Lower leg skin (tissue), 3 donors: ENCODE measurements at regions not wholly inside any gene's neighbourhood (a gene's known extent, or its start where the extent isn't known, plus 50 kb on each side); places are given as distances from the start of the nearest gene placed in this dataset.

Experiments used
- POLR2A ChIP-seq, 2 donors: fragments of 450-650 bp; IDR thresholded peaks; one replicate each; pipeline ENCODE4 v1.6.1; 2016 to 2017; ENCODE audit warnings: antibody characterized with exemption in 2 of 2, mild to moderate bottlenecking in 1 of 2, moderate library complexity in 1 of 2
- TF ChIP-seq, protein P1 (sequence below), 3 donors: fragments of 450-650 bp; IDR thresholded peaks; one replicate each; pipeline ENCODE4 v1.5.1; 2016; ENCODE audit warnings: antibody characterized with exemption in 3 of 3, mild to moderate bottlenecking in 3 of 3, moderate library complexity in 2 of 3

DNA sequence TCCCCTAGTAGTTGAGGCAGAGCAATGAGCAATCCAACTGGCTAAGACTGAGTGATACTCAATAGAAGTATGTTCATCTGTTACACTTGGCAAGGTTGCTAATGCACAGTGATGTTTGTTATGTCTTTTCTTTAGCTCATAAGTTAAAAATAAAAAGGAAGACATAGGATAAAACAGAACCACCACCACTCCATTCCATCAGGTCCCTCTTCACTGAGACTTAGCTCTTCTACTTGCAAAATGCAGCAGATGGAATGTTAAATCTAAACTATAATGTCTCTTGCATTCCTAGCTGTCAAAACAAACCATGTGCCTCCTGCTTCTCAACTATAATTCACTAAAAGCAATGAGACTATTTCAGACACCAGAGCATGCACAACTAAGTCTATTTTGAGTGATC, 265.6 kb upstream of the UBE2E2 start:
- TF ChIP-seq, protein P1, sequence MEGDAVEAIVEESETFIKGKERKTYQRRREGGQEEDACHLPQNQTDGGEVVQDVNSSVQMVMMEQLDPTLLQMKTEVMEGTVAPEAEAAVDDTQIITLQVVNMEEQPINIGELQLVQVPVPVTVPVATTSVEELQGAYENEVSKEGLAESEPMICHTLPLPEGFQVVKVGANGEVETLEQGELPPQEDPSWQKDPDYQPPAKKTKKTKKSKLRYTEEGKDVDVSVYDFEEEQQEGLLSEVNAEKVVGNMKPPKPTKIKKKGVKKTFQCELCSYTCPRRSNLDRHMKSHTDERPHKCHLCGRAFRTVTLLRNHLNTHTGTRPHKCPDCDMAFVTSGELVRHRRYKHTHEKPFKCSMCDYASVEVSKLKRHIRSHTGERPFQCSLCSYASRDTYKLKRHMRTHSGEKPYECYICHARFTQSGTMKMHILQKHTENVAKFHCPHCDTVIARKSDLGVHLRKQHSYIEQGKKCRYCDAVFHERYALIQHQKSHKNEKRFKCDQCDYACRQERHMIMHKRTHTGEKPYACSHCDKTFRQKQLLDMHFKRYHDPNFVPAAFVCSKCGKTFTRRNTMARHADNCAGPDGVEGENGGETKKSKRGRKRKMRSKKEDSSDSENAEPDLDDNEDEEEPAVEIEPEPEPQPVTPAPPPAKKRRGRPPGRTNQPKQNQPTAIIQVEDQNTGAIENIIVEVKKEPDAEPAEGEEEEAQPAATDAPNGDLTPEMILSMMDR (IDR thresholded peaks at IDR 0.05): no peak
- TF ChIP-seq POLR2A (IDR thresholded peaks at IDR 0.05): no peak
